ENCODE measurements at regions not wholly inside any gene's neighbourhood (a gene's known extent, or its start where the extent isn't known, plus 50 kb on each side); places are given as distances from the start of the nearest gene placed in this dataset.
A peak's percentile ranks its signal among the peaks of the same experiment; 100 is the strongest.

- Mint-ChIP-seq H3K4me3 (no peak overlapping the region), H3K27me3 (ENCODE audit: low read depth) (no peaks in the 10 kb centered on the region), H3K27ac (no peak overlapping the region), H3K36me3 (ENCODE audit: low read depth) (no peaks in the 10 kb centered on the region), H3K9me3 (no peaks in the 10 kb centered on the region), H3K4me1 (peaks cover 14% of the 10 kb centered on the region)
- no peak for TF ChIP-seq CTCF (IDR thresholded peaks at IDR 0.05; ENCODE audit: unreplicated experiment in 3 of 3)
Measured at GRCh38 chr2:75338461-75338860, 139.1 kb upstream of the TACR1 start.

DNA sequence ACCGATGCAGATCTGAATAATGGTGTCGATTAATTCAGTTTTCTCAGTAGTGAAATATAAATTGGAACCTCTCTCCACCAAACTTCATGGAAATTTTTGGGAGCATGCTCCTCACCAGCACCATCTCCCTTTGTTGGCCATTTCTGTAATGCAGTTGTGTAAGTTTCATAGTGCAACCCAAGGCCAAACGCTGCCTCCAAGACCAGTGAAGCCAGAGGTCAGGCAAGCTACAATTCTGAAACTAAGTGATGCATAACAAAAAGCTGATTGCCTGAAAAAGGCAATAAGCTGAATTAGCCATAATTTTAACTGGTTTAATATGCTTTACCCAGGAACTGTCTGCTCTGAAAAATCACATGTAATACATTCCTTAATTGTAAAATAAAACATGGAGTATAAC is 138.3 kb upstream of the TACR1 start:
- H3K36me3 Mint-ChIP-seq (ENCODE audit: low read depth), result no peaks in the 10 kb centered on the region
- no peaks in the 10 kb centered on the region for H3K9me3 Mint-ChIP-seq
- TF ChIP-seq CTCF (IDR thresholded peaks at IDR 0.05; ENCODE audit: unreplicated experiment in 3 of 3), result no peak
- peak overlapping the region in 2 of 3 experiments; percentile 55 to 88 for H3K27ac Mint-ChIP-seq
- H3K4me1 Mint-ChIP-seq, result peaks cover 14% of the 10 kb centered on the region
- no peak overlapping the region for H3K4me3 Mint-ChIP-seq
- H3K27me3 Mint-ChIP-seq (ENCODE audit: low read depth), result no peaks in the 10 kb centered on the region

- peaks cover 14% of the 10 kb centered on the region for H3K4me1 Mint-ChIP-seq
- no peaks in the 10 kb centered on the region for H3K36me3 Mint-ChIP-seq (ENCODE audit: low read depth)
- no peaks in the 10 kb centered on the region for H3K9me3 Mint-ChIP-seq
- TF ChIP-seq CTCF (IDR thresholded peaks at IDR 0.05; ENCODE audit: unreplicated experiment in 3 of 3), result no peak
- H3K4me3 Mint-ChIP-seq, result no peak overlapping the region
- peak overlapping the region; percentile 55 to 88 (median 77) for H3K27ac Mint-ChIP-seq
- H3K27me3 Mint-ChIP-seq (ENCODE audit: low read depth), result no peaks in the 10 kb centered on the region
Measured at GRCh38 chr2:75337016-75337415, 137.7 kb upstream of the TACR1 start.

- H3K4me1 Mint-ChIP-seq, result peaks cover 14% of the 10 kb centered on the region
- H3K9me3 Mint-ChIP-seq, result no peaks in the 10 kb centered on the region
- H3K27ac Mint-ChIP-seq, result peak overlapping the region; percentile 55 to 88 (median 77)
- no peaks in the 10 kb centered on the region for H3K27me3 Mint-ChIP-seq (ENCODE audit: low read depth)
- H3K36me3 Mint-ChIP-seq (ENCODE audit: low read depth), result no peaks in the 10 kb centered on the region
- no peak overlapping the region for H3K4me3 Mint-ChIP-seq
- TF ChIP-seq CTCF (IDR thresholded peaks at IDR 0.05; ENCODE audit: unreplicated experiment in 3 of 3), result no peak
Measured at GRCh38 chr2:75336451-75336850, 137.1 kb upstream of the TACR1 start.

GRCh38 chr2:75334076-75334475 is 134.8 kb upstream of the TACR1 start:
- peaks cover 14% of the 10 kb centered on the region for H3K4me1 Mint-ChIP-seq
- no peaks in the 10 kb centered on the region for H3K36me3 Mint-ChIP-seq (ENCODE audit: low read depth)
- H3K4me3 Mint-ChIP-seq, result no peak overlapping the region
- peaks cover 7% of the 10 kb centered on the region for H3K9me3 Mint-ChIP-seq
- TF ChIP-seq CTCF (IDR thresholded peaks at IDR 0.05; ENCODE audit: unreplicated experiment in 3 of 3), result no peak
- H3K27ac Mint-ChIP-seq, result no peak overlapping the region
- H3K27me3 Mint-ChIP-seq (ENCODE audit: low read depth), result no peaks in the 10 kb centered on the region

- H3K27ac Mint-ChIP-seq, result no peak overlapping the region
- H3K36me3 Mint-ChIP-seq (ENCODE audit: low read depth), result no peaks in the 10 kb centered on the region
- TF ChIP-seq CTCF (IDR thresholded peaks at IDR 0.05; ENCODE audit: unreplicated experiment in 3 of 3), result no peak
- H3K4me1 Mint-ChIP-seq, result peaks cover 14% of the 10 kb centered on the region
- peaks cover 9% of the 10 kb centered on the region for H3K9me3 Mint-ChIP-seq
- no peaks in the 10 kb centered on the region for H3K27me3 Mint-ChIP-seq (ENCODE audit: low read depth)
- no peak overlapping the region for H3K4me3 Mint-ChIP-seq
Measured at GRCh38 chr2:75333646-75334045, 134.3 kb upstream of the TACR1 start.
